Urinary bladder (tissue), 3 donors: ENCODE measurements at regions not wholly inside any gene's neighbourhood (a gene's known extent, or its start where the extent isn't known, plus 50 kb on each side); places are given as distances from the start of the nearest gene placed in this dataset.

ENCODE experiments used
- DNase-seq: peaks from one replicate; pipeline ENCODE4 v3.0.0-alpha.2; 2015; ENCODE audit errors: extremely low spot score
- H3K27ac ChIP-seq: one replicate; pipeline ENCODE4 v1.5.1; 2013; ENCODE audit warnings: low read depth, mild to moderate bottlenecking, moderate library complexity
- H3K36me3 ChIP-seq: one replicate; pipeline ENCODE4 v1.6.1; 2013; ENCODE audit warnings: mild to moderate bottlenecking, moderate library complexity; ENCODE audit not compliant: insufficient read depth
- H3K4me1 ChIP-seq: one replicate; pipeline ENCODE4 v1.6.1; 2013; ENCODE audit warnings: mild to moderate bottlenecking, moderate library complexity; ENCODE audit not compliant: insufficient read depth
- H3K4me3 ChIP-seq: one replicate; pipeline ENCODE4 v1.5.1; 2013; ENCODE audit warnings: low read depth, low read length
- WGBS: extraction: QIAGEN DNeasy Blood & Tissue Kit; methylation state at CpG from one replicate; pipeline ENCODE4 v1.1.7; 2013; 5-methylcytosine and 5-hydroxymethylcytosine counted together
- donor health status: healthy with polysubstance abuse.
- donor health status: healthy.

DNA sequence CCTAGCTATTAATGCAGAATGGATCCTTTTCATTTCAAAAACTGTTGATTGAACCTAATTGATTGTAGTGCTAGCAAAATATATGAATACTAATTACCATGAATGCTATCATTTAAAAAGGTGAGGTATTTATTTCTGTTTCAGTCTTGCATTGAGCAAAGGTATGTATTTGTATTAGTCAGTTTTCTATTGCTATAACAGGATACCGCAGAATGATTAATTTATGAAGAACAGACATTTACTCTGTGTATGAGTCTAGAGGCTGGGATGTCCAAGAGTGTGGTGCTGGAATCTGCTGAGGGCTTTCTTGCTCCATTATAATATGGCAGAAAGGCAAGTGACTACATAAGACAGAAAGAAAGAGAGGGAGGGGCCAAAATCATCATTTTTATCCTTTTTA, 199.2 kb downstream of the KIF20B start:
- 96% methylated on average over 1 of the region's 1 CpG for WGBS
- no peaks in the 10 kb centered on the region for H3K4me1 ChIP-seq

GRCh38 chr10:89901895-89902294, 200.5 kb downstream of the KIF20B start:
- DNase-seq = no peak
- WGBS = 97% methylated on average over 1 of the region's 1 CpG

More for the DNA sequence above, 199.2 kb downstream of the KIF20B start:
- Histone ChIP-seq H3K27ac (no peak overlapping the region), H3K36me3 (no peaks in the 10 kb centered on the region), H3K4me3 (no peak overlapping the region)
- DNase-seq = no peak

GRCh38 chr10:89904755-89905154, 203.4 kb downstream of the KIF20B start:
- 92% methylated on average over 4 of the region's 4 CpGs for WGBS
- no peak for DNase-seq
- H3K4me3 ChIP-seq = no peak overlapping the region
- no peaks in the 10 kb centered on the region for H3K4me1 ChIP-seq
- no peaks in the 10 kb centered on the region for H3K36me3 ChIP-seq
- H3K27ac ChIP-seq = no peak overlapping the region

More at GRCh38 chr10:89901895-89902294, 200.5 kb downstream of the KIF20B start:
- no peak overlapping the region for H3K4me3 ChIP-seq
- H3K36me3 ChIP-seq = no peaks in the 10 kb centered on the region
- H3K27ac ChIP-seq = no peak overlapping the region
- H3K4me1 ChIP-seq = no peaks in the 10 kb centered on the region

- 47% methylated on average over 3 of the region's 3 CpGs for WGBS
- no peaks in the 10 kb centered on the region for H3K36me3 ChIP-seq
- H3K4me1 ChIP-seq = no peaks in the 10 kb centered on the region
- no peak overlapping the region for H3K4me3 ChIP-seq
- DNase-seq = no peak
- no peak overlapping the region for H3K27ac ChIP-seq
Measured at GRCh38 chr10:89909752-89910151, 208.4 kb downstream of the KIF20B start.

DNA sequence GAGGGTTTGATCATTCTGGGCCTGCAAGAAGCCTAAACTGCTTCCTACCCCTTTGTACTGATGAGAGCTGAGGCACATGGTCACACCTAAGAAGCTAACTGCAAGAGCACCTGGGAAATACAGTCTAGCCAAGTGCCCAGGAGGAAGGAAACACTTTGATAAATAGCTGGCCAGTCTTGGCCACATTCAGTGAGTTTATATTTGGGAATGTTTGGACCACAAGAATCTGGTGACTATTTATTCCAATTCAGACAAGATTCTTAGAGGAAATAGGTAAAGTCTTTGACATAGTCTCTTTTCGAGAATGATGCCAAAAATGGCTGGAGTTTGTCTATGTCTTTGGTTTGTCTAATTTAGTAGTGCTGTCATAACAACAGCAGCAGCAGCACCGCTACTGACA, 213.6 kb downstream of the KIF20B start:
- 75% methylated on average over 2 of the region's 2 CpGs for WGBS
- Histone ChIP-seq H3K4me3 (no peak overlapping the region), H3K4me1 (no peaks in the 10 kb centered on the region), H3K27ac (no peak overlapping the region), H3K36me3 (no peaks in the 10 kb centered on the region)
- no peak for DNase-seq

DNA sequence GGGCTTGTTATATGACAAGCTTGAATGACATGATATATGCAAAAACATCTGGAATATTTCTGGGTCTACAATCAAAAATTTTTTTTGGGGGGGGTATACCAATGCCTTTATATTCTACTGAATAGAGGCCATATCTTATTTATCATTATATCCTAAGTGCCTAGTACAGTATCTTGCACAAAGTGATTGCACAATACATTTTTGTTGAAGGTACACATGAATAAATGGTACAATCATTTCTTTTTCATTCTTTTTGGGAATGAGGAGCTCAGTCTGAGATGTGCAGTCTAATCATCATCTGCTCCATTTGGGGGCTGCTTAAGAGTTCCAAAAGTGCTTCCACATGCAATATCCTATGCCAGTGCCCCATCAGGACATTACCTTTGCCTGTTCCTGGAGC, 214.6 kb downstream of the KIF20B start:
- no peaks in the 10 kb centered on the region for H3K36me3 ChIP-seq
- H3K4me3 ChIP-seq = no peak overlapping the region
- no peak overlapping the region for H3K27ac ChIP-seq
- no peaks in the 10 kb centered on the region for H3K4me1 ChIP-seq
- DNase-seq = no peak

GRCh38 chr10:89916468-89917215, 215.3 kb downstream of the KIF20B start:
- Histone ChIP-seq H3K36me3 (no peaks in the 10 kb centered on the region), H3K4me1 (no peaks in the 10 kb centered on the region), H3K4me3 (no peak overlapping the region), H3K27ac (no peak overlapping the region)
- DNase-seq = no peak
- 65% methylated on average over 1 of the region's 1 CpG for WGBS

DNA sequence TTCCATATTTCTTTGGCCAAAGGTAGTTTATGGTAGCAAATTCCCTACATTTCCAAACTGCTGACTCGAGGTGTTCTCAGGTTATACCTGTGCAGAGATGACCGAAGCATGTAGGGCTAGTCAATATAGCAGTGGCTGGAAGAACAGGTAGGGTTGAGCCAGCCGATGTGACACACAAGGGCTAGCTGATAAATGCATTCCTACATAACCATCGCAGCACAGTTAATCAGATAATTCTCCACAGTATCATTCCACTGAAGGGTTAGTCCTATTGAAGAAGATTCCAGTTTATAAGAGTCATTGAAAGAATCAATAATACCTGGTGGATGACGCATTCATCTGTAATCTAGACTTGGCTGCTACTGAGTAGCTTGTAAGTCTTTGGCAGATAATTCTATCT, 220.0 kb downstream of the KIF20B start:
- no peak for DNase-seq
- no peaks in the 10 kb centered on the region for H3K4me1 ChIP-seq
- 69% methylated on average over 5 of the region's 5 CpGs for WGBS
- no peaks in the 10 kb centered on the region for H3K36me3 ChIP-seq
- H3K27ac ChIP-seq = no peak overlapping the region
- no peak overlapping the region for H3K4me3 ChIP-seq

DNA sequence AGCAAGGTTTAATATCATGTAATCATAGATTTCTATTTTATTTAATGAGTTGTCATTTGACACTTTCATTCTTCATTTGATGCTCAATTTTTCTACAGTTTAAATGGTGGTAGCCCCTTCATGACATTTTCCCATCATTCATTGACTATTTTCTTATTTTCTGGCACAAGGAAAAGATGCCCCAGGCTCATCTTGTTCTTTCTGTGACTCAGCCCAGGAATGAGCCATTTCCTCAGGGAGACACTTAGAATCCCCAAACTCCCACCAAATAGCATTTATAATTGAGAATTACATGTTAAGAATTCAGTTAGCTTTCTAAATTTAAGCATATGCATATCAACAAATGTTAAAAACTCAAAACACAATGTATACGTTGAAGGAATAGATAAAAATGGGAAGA, 222.3 kb downstream of the KIF20B start:
- Histone ChIP-seq H3K36me3 (no peaks in the 10 kb centered on the region), H3K4me1 (no peaks in the 10 kb centered on the region), H3K4me3 (no peak overlapping the region), H3K27ac (no peak overlapping the region)
- no peak for DNase-seq
- WGBS = 71% methylated on average over 1 of the region's 1 CpG

DNA sequence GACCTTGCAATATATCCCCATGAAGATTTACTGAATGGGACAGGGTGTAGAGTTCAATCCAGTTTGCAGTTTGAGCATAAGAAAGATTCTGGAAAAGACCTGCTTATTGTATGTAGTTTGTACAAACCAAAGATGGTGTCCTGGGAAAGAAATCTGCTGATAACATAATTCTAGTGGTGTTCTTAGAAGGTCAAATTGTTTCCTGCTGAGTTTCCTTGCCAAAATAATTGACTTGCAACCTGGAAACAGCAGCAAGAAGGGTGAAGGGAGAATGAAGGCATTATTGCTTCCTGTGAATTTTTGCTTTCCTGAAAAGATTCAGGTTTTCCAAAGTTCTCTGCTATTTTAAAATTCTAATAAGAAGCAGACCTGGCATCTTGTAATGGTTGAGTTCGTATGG, 222.9 kb downstream of the KIF20B start:
- no peaks in the 10 kb centered on the region for H3K4me1 ChIP-seq
- H3K36me3 ChIP-seq = no peaks in the 10 kb centered on the region
- WGBS = 76% methylated on average over 1 of the region's 1 CpG
- no peak for DNase-seq
- H3K4me3 ChIP-seq = no peak overlapping the region
- no peak overlapping the region for H3K27ac ChIP-seq

- no peak overlapping the region for H3K27ac ChIP-seq
- no peak overlapping the region for H3K4me3 ChIP-seq
- no peaks in the 10 kb centered on the region for H3K4me1 ChIP-seq
- DNase-seq = no peak
- WGBS = 96% methylated on average over 2 of the region's 2 CpGs
- H3K36me3 ChIP-seq = no peaks in the 10 kb centered on the region
Measured at GRCh38 chr10:89926736-89927135, 225.3 kb downstream of the KIF20B start.

- no peak overlapping the region for H3K4me3 ChIP-seq
- WGBS = 75% methylated on average over 8 of the region's 8 CpGs
- no peak overlapping the region for H3K27ac ChIP-seq
Measured at GRCh38 chr10:89929282-89930026, 228.1 kb downstream of the KIF20B start.

GRCh38 chr10:89937494-89937893, 236.1 kb downstream of the KIF20B start:
- H3K4me3 ChIP-seq = no peak overlapping the region
- WGBS = 93% methylated on average over 3 of the region's 3 CpGs
- peaks cover 2% of the 10 kb centered on the region for H3K4me1 ChIP-seq
- no peak for DNase-seq
- no peaks in the 10 kb centered on the region for H3K36me3 ChIP-seq
- H3K27ac ChIP-seq = no peak overlapping the region

More at GRCh38 chr10:89929282-89930026, 228.1 kb downstream of the KIF20B start:
- Histone ChIP-seq H3K36me3 (no peaks in the 10 kb centered on the region), H3K4me1 (no peaks in the 10 kb centered on the region)
- DNase-seq = no peak

- whole genome bisulfite sequencing = 96% methylated on average over 1 of the region's 1 CpG
- Histone ChIP-seq H3K4me1 (peaks cover 2% of the 10 kb centered on the region), H3K36me3 (no peaks in the 10 kb centered on the region), H3K27ac (no peak overlapping the region), H3K4me3 (no peak overlapping the region)
- DNase-seq = no peak
Measured at GRCh38 chr10:89940076-89940475, 238.7 kb downstream of the KIF20B start.
